ENCODE measurements at regions not wholly inside any gene's neighbourhood (a gene's known extent, or its start where the extent isn't known, plus 50 kb on each side); places are given as distances from the start of the nearest gene placed in this dataset.

GRCh38 chr7:423312-424260 is 96.1 kb downstream of the PDGFA start:
- H3K27ac ChIP-seq: no peak overlapping the region
- WGBS, 3 donors: 81 to 85% (median 84%) methylated on average over 28 of the region's 28 CpGs

GRCh38 chr7:424301-424935 is 95.2 kb downstream of the PDGFA start:
- no peaks in the 10 kb centered on the region for H3K27me3 ChIP-seq
- intact Hi-C loops (cut with DNase I): no loop called here
- H3K4me3 ChIP-seq: no peak overlapping the region
- TF ChIP-seq CTCF (IDR thresholded peaks at IDR 0.05) (no peak), POLR2A (IDR thresholded peaks at IDR 0.05) (no peak), EP300 (IDR thresholded peaks at IDR 0.05) (no peak)
- H3K27ac ChIP-seq: no peak overlapping the region
- H3K4me1 ChIP-seq (ENCODE audit: insufficient read depth): no peaks in the 10 kb centered on the region
- DNase-seq: no peak
- H3K36me3 ChIP-seq: no peaks in the 10 kb centered on the region
- 66 to 77% (median 76%) methylated on average over 9 of the region's 9 CpGs for WGBS, 3 donors
- H3K9me3 ChIP-seq: no peaks in the 10 kb centered on the region

More at GRCh38 chr7:423312-424260, 96.1 kb downstream of the PDGFA start:
- intact Hi-C loops (cut with DNase I): no loop called here
- DNase-seq: no peak
- Histone ChIP-seq H3K4me1 (ENCODE audit: insufficient read depth) (no peaks in the 10 kb centered on the region), H3K36me3 (no peaks in the 10 kb centered on the region), H3K9me3 (no peaks in the 10 kb centered on the region), H3K4me3 (no peak overlapping the region), H3K27me3 (no peaks in the 10 kb centered on the region)
- TF ChIP-seq CTCF (IDR thresholded peaks at IDR 0.05) (no peak), EP300 (IDR thresholded peaks at IDR 0.05) (no peak), POLR2A (IDR thresholded peaks at IDR 0.05) (no peak)

GRCh38 chr7:424961-425793 is 94.5 kb downstream of the PDGFA start:
- WGBS, 3 donors: 48 to 58% (median 52%) methylated on average over 38 to 46 of the region's 46 CpGs
- TF ChIP-seq EP300 (IDR thresholded peaks at IDR 0.05) (no peak), POLR2A (IDR thresholded peaks at IDR 0.05) (no peak), CTCF (IDR thresholded peaks at IDR 0.05) (no peak)
- Histone ChIP-seq H3K4me3 (no peak overlapping the region), H3K4me1 (ENCODE audit: insufficient read depth) (no peaks in the 10 kb centered on the region), H3K9me3 (no peaks in the 10 kb centered on the region), H3K27me3 (no peaks in the 10 kb centered on the region), H3K27ac (no peak overlapping the region), H3K36me3 (no peaks in the 10 kb centered on the region)
- DNase-seq: no peak
- intact Hi-C loops (cut with DNase I): no loop called here

- H3K9me3 ChIP-seq: no peaks in the 10 kb centered on the region
- peak in 1 of 5 donors; percentile 49 for DNase-seq
- H3K4me1 ChIP-seq (ENCODE audit: insufficient read depth): no peaks in the 10 kb centered on the region
- H3K27me3 ChIP-seq: no peaks in the 10 kb centered on the region
- H3K4me3 ChIP-seq: no peak overlapping the region
- H3K27ac ChIP-seq: no peak overlapping the region
- WGBS, 3 donors: 15 to 24% (median 17%) methylated on average over 16 of the region's 16 CpGs
- intact Hi-C loops (cut with DNase I): no loop called here
- no peak for TF ChIP-seq POLR2A (IDR thresholded peaks at IDR 0.05)
- no peak for TF ChIP-seq CTCF (IDR thresholded peaks at IDR 0.05)
- TF ChIP-seq EP300 (IDR thresholded peaks at IDR 0.05): no peak
- no peaks in the 10 kb centered on the region for H3K36me3 ChIP-seq
These were observed 93.9 kb downstream of the PDGFA start for GRCh38 chr7:425794-426188.
